Body of pancreas (tissue), 4 donors: ENCODE measurements at regions not wholly inside any gene's neighbourhood (a gene's known extent, or its start where the extent isn't known, plus 50 kb on each side); places are given as distances from the start of the nearest gene placed in this dataset.

Experiments
- ATAC-seq: fragments of 150-250 bp; one replicate; pipeline ENCODE4 v1.9.1; 2016
- DNase-seq, 4 donors: peaks; one replicate each; pipeline ENCODE4 v3.0.0-alpha.2; 2019
- H3K27ac ChIP-seq, 4 donors: fragments of 200-600 bp; sonication (generic); 1 replicate in 3 of 4; 2 replicates in 1 of 4; pipeline versions ENCODE4 v1.5.1 to v1.6.1; 2016 to 2019; ENCODE audit warnings: mild to moderate bottlenecking in 1 of 4, mixed read lengths in 1 of 4, moderate library complexity in 1 of 4
- H3K27me3 ChIP-seq, 2 donors: fragments of 200-600 bp; sonication (generic); one replicate each; pipeline ENCODE4 v1.6.0; 2016; ENCODE audit warnings: mild to moderate bottlenecking in 1 of 2
- H3K36me3 ChIP-seq, 2 donors: fragments of 200-600 bp; sonication (generic); replicated peaks in 1 of 2; 2 replicates each; pipeline ENCODE4 v1.5.1; 2016; ENCODE audit warnings: low read depth in 2 of 2; ENCODE audit not compliant: insufficient read depth in 1 of 2
- H3K4me1 ChIP-seq: fragments of 200-600 bp; sonication (generic); one replicate; pipeline ENCODE4 v1.6.0; 2016
- H3K4me3 ChIP-seq, 2 donors: fragments of 200-600 bp; sonication (generic); 1 replicate in 1 of 2; 2 replicates in 1 of 2; pipeline ENCODE4 v1.5.1; 2016 to 2019
- H3K9me3 ChIP-seq, 3 donors: fragments of 200-600 bp; sonication (generic); 1 replicate in 2 of 3; 2 replicates in 1 of 3; pipeline ENCODE4 v1.5.1; 2016
- POLR2A ChIP-seq, 3 donors: fragments of 450-650 bp; IDR thresholded peaks; one replicate each; pipeline ENCODE4 v1.6.1; 2016; ENCODE audit warnings: antibody characterized with exemption in 3 of 3, mild to moderate bottlenecking in 2 of 3
- WGBS, 2 donors: methylation state at CpG; one replicate each; pipeline ENCODE4 v1.1.5; 2017; 5-methylcytosine and 5-hydroxymethylcytosine counted together
- intact Hi-C: fragments of 100-400 bp; cut with DNase I; formaldehyde crosslinking; loops from one replicate; pipeline ENCODE4 v1.15.1; 2023
- TF ChIP-seq, protein P1 (sequence below), 7 experiments: fragments of 450-650 bp in 4 of 7; fragments of 200-600 bp in 3 of 7; sonication (generic) in 3 of 7; IDR thresholded peaks; one replicate each; pipeline ENCODE4 v1.5.1; 2016 to 2019; ENCODE audit warnings: antibody characterized with exemption in 7 of 7

DNA sequence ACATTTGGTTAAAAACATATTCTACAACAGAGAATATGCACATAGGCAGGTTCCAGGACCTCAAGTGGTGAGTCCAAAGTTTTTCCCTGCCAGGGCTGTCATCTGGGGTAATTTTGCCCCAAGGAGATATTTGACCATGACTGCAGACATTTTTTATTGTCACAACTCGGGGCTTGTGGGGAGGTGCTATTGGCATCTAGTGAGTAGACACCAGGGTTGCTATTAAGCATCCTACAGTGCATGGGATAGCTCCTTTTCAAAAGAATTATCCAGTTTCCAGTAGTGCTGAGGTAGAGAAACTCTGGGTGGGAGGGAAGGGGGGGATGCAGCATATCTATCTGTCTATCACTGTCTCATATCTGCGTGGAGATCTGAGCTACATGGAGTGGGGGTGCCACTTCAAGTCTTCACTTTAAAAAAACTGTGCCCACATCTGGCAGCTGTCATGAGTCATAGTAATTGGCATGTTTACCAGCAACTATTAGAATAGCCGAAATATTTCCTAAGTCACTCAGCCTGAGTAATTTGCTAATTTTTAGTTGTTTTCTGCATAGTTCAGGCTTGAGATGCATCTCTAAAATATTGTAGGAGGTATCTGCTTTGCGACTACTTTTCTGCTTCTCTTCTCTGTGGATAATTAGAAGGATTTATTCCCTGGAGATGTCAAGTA is 254.0 kb upstream of the RBMS1 start:
- Histone ChIP-seq H3K9me3 (no peaks in the 10 kb centered on the region), H3K4me1 (no peaks in the 10 kb centered on the region), H3K36me3 (no peaks in the 10 kb centered on the region), H3K27me3 (no peaks in the 10 kb centered on the region), H3K4me3 (no peak overlapping the region), H3K27ac (no peak overlapping the region)
- TF ChIP-seq POLR2A (IDR thresholded peaks at IDR 0.05), result no peak
- TF ChIP-seq, protein P1, sequence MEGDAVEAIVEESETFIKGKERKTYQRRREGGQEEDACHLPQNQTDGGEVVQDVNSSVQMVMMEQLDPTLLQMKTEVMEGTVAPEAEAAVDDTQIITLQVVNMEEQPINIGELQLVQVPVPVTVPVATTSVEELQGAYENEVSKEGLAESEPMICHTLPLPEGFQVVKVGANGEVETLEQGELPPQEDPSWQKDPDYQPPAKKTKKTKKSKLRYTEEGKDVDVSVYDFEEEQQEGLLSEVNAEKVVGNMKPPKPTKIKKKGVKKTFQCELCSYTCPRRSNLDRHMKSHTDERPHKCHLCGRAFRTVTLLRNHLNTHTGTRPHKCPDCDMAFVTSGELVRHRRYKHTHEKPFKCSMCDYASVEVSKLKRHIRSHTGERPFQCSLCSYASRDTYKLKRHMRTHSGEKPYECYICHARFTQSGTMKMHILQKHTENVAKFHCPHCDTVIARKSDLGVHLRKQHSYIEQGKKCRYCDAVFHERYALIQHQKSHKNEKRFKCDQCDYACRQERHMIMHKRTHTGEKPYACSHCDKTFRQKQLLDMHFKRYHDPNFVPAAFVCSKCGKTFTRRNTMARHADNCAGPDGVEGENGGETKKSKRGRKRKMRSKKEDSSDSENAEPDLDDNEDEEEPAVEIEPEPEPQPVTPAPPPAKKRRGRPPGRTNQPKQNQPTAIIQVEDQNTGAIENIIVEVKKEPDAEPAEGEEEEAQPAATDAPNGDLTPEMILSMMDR (IDR thresholded peaks at IDR 0.05), result no peak
- DNase-seq (no peak), ATAC-seq (no peak)
- intact Hi-C loops, result no loop called here
- WGBS, 2 donors, result 51 to 57% methylated on average over 4 of the region's 4 CpGs

DNA sequence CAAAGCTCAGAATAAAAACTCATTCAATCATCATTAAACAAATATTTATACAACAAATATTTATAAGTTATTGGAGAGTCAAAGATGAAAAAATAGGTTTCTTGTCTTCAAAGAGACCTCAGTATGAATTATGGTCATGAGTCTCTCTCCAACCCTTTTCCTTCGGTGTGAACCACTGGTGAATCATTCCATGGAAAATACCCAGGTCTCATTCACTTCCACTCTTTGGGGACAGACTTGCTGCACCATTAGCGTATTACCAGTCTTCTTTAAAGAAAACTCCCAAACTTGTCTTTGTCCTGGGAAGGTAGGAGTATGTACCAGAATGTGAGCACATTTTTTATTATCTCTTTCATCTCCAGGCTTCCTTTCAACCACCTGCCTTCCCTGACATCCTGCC is 257.4 kb upstream of the RBMS1 start:
- H3K27ac ChIP-seq, result no peak overlapping the region
- no peaks in the 10 kb centered on the region for H3K27me3 ChIP-seq
- H3K9me3 ChIP-seq, result peaks cover 0 to 5% (median 0%) of the 10 kb centered on the region in 3 donors
- WGBS, 2 donors, result 52 to 70% methylated on average over 2 of the region's 2 CpGs
- H3K36me3 ChIP-seq, result no peaks in the 10 kb centered on the region
- TF ChIP-seq POLR2A (IDR thresholded peaks at IDR 0.05), result no peak
- TF ChIP-seq, protein P1 (IDR thresholded peaks at IDR 0.05), result no peak
- intact Hi-C loops, result no loop called here
- H3K4me1 ChIP-seq, result no peaks in the 10 kb centered on the region
- DNase-seq (no peak), ATAC-seq (no peak)
- no peak overlapping the region for H3K4me3 ChIP-seq

GRCh38 chr2:160752475-160753330 is 259.1 kb upstream of the RBMS1 start:
- Histone ChIP-seq H3K27ac (no peak overlapping the region), H3K4me1 (no peaks in the 10 kb centered on the region), H3K4me3 (no peak overlapping the region), H3K27me3 (no peaks in the 10 kb centered on the region), H3K9me3 (peaks cover 0 to 5% (median 0%) of the 10 kb centered on the region in 3 donors), H3K36me3 (no peaks in the 10 kb centered on the region)
- TF ChIP-seq POLR2A (IDR thresholded peaks at IDR 0.05), result no peak
- TF ChIP-seq, protein P1 (IDR thresholded peaks at IDR 0.05), result no peak
- 38 to 49% methylated on average over 3 of the region's 3 CpGs for WGBS, 2 donors
- intact Hi-C loops, result no loop called here
- DNase-seq, result no peak
- no peak for ATAC-seq

DNA sequence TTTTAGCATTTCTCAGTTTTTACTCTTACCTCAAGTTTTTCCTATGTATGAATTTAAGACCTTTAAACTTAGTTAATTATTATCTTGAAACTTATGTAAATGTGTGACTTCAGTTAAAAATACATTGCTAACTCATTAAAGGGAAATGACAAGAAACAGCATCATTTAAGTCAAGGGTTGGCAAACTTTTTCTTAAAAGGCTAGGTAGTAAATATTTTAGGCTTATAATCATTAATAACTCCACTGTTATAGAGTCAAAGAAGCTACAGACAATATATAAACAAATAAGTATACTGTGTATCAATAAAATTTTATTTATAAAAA is 259.7 kb upstream of the RBMS1 start:
- Histone ChIP-seq H3K4me3 (no peak overlapping the region), H3K36me3 (no peaks in the 10 kb centered on the region), H3K27ac (no peak overlapping the region), H3K4me1 (no peaks in the 10 kb centered on the region), H3K27me3 (no peaks in the 10 kb centered on the region), H3K9me3 (peaks cover 0 to 5% (median 0%) of the 10 kb centered on the region in 3 donors)
- intact Hi-C loops, result no loop called here
- ATAC-seq (no peak), DNase-seq (no peak)
- TF ChIP-seq POLR2A (IDR thresholded peaks at IDR 0.05), result no peak
- TF ChIP-seq, protein P1 (IDR thresholded peaks at IDR 0.05), result no peak
